Hepatic stellate cell (primary cell): ENCODE measurements at regions not wholly inside any gene's neighbourhood (a gene's known extent, or its start where the extent isn't known, plus 50 kb on each side); places are given as distances from the start of the nearest gene placed in this dataset.
"Not testable (repeated sequence)": the region's sequence is repeated elsewhere in the genome, so short reads cannot be mapped to it uniquely, and the experiment has no call there.

Experiments used
- DNase-seq: peaks from one replicate; pipeline ENCODE4 v3.0.0; 2011; ENCODE audit warnings: low spot score

DNA sequence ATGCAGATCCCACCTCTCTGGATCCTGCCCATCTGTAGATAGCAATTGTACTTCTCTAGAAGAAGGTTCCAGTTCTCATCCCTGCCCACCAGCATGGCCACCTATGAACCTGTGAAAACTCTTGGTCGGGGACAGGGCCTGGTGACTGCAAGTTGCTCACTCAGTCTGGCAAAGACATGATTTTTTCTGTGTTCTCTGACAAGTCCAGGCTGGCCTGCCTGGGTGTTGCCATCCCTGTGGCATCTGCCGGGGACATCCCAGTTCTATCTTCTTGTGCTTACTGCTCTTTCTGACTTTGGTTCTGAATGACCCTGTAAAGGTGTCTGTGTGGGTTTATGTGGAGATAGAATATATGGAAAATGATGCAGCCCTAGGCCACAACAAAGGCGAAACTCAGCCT, 545.8 kb downstream of the INSC start:
- no peak for DNase-seq

DNA sequence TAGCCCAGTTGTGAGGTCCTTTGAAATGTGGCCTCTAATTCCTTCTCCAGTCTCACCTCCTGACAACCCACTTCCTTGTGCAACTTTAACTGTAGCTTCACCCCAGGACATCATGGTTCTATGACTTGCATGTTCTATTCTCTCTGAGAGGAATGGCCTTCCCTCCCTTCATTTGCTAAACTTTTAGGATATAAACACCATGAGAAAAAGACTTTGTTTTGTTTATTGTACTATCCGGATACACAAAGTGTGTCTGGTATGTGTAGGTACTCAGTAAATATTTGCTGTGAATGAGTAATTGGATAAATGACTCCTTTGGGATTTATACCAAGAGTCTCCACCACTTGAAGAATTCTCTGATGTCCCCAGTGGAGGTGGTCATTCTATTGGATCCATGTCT, 547.6 kb downstream of the INSC start:
- DNase-seq = no peak

DNA sequence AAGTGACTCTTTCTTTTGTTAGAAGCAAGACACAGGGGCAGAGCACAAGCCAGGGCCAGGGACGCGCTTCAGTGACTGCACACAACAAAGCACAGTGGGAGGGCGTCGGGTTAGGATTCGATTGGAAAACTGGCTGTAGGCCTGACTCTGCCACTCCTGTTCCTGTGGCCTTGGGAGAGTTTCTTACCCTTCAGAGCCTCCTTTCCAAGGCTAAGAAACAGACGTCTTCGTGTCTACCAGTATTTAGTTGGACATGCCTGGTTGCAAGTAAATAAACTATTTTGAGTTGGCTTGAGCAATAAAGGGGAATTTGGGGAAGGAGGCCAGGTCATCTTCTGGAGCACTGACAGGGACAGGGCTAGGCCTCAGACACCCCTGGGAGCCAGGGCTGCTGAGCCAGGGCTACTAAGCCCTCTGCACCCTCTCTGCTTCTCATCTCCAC, 549.1 kb downstream of the INSC start:
- DNase-seq = no peak

DNA sequence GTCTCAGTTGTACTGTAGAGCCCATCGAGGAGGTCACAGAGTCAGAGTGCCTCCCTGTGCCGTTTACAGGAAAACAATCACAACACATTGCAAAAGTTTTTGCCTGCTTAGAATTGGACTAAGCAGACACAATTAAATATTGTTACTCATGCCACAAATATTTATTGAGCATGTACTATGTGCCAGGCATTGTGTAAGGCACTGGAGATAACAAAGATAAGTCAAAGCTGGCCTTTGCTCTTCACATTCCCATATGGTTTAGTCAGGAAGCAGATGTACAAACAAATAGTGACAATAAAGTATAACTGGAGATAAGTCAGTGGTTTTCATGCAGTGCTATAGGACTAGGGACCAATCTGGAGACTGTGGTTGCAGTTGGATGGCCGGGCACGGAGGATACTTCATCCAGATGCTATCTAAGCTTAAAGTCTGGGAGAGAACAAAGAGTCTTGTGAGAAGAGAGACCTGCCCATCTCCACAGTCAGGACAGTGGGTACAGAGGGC, 550.7 kb downstream of the INSC start:
- DNase-seq = no peak

DNA sequence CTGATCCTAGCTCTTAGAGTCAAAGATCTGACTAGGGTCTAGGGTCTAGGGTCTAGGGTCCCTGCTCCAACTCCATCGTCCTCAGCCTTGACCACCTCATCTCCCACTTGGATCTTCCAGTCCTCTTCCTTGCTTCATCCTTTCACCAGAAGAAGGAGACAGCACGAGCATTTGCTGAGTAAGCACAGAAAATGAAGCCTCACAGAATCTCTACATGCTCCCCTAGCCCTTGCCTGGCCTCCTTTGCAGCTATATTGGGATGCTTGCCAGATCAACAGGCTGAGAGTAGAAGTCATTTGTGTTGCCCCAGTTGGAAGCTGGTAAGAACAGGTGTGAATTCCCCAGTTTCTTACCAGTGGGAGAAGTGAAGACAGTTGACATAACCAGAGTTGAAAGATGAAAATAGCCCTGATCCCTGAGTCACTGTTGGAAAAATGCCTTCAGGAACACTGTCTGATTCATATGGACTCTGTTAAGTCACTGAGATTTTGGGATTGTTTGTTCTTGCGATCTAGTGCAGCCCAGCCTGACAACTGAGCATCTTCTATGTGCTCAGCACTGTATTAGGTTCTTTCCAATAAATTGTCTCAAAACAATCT, 552.5 kb downstream of the INSC start:
- no peak for DNase-seq

DNA sequence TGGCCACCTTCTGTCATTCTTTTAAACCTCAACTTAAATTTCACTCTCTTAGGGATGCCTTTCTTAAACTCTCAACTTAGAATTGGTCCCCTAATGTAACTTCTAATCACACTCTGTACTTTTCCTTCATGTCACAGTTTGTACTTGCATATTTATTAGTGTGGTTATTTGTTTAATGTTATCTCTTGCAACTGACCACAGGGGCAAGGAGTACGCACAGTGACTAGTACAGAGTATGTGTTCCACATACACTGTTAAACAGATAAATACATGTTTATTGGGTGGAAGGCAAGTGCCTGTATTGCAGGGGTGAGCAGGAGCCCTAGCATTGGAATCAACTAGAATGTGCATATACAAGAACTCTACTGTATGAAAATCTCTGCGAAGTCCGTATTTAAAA, 554.0 kb downstream of the INSC start:
- no peak for DNase-seq

DNA sequence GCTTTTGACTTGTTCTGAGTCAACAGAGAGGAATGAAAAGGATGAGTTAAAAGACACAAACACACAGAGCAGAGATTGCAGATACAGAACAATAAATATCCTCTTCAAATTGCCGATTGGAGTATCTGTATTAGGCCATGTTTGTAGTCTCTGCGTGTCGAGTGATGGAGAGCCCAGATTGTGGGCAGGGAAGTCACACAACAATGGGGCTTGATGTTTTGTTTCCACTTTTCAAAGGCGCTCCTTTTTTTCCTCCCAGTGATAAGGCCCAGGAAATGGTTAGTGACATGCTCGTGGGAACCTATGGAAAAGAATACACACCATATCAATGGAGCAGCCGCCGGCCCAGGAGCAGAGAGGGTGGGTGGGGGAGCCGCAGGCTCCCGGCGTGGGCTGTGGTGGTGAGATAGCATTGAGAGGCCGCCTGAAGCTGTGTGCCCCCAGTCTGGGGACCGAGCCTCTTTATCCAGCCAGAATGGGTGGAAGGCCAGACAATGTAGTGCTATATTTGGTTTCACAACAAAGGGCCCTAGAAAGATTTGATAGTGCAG, 555.9 kb downstream of the INSC start:
- no peak for DNase-seq

DNA sequence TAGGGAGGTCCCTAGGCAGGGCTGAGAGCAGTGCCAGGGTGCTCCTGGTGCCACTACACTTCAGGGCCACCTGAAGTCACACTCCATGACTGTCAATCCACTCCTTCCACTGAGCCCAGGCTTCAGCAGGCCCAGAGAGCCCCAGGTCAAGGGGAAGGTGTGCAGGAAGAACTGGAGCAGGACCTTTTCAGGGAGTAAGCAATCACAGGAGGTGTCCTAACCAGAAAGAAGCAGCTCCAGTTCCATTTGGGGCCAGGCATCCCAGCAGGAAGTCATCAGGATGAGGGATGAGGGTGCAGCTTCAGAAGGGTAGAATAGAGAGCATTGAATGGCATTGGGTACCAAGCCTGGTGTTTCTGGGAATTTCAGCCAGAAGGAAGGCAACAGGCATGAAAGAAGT, 556.5 kb downstream of the INSC start:
- DNase-seq = no peak

DNA sequence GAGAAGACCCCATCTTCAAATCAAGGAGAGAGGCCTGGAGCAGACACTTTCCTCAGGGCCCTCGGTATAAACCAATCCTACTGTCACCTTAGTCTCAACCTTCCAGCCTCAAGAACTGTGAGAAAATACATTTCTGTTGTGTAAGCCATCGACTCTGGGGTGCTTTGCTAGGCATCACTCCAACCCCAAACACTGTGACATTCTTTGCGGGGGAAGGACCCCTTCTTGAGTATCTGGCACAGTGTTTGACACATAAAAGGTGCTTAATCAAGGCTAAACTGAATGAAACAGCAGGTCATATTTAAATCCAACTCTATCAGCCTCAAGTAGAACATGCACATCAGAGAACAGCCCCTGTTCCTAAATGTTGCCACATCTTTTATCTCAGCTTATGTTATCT, 558.1 kb downstream of the INSC start:
- no peak for DNase-seq

DNA sequence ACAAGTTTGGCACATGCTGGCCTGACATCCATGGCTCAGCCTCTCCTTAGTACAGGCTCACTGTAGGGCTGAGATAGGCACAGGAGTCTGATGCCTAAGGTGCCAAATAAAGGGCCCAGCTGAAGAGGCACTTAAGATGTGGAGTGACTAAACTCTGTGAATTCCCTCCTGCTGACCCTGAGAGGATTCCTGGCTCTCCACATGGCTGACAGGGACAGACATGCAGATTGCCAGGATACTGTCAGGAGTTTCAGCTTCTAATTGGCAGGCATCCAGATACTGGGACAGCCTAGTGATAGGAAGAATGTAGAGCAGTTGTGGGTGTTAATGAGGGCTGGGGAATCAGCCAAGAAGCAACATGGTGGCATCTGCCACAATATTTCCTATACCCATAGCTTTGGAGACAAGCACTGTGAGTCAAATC, 558.7 kb downstream of the INSC start:
- DNase-seq = no peak

DNA sequence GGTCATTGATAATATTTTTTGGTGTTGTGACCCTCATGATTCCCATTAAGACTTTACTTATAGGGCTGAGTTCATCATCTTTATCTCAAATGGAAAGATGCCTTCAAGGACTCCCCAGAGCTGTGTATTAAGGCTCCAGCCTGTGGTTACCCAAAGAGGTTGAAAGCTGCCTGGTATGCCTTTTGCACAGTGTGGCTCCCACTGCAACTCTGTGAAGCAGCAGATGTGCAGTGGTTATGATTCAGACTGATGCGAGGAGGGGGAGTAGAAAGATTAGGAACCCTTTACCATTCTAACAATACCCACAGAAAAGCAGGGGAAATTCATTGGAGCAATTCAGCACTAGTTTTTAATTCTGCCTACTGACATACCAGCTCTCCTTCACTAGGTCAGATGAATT, 560.0 kb downstream of the INSC start:
- no peak for DNase-seq

DNA sequence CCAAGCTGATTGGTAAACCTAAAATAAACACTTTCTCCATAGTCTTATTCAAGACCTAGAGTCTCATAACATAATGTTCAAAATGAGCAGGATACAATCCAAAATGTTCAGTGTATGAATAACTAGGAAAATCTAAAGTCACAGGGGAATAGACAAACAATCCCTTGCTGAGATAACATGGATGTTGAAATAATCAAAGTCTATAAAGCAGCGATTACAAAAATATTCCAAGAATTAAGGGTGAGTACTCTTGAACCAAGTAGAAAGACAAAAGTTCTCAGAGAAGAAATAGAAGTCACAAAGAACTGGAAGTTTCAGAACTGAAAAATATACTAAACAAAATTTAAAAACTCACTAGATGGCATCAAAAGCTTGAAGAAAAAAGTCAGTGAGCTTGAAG, 561.0 kb downstream of the INSC start:
- DNase-seq = no peak

DNA sequence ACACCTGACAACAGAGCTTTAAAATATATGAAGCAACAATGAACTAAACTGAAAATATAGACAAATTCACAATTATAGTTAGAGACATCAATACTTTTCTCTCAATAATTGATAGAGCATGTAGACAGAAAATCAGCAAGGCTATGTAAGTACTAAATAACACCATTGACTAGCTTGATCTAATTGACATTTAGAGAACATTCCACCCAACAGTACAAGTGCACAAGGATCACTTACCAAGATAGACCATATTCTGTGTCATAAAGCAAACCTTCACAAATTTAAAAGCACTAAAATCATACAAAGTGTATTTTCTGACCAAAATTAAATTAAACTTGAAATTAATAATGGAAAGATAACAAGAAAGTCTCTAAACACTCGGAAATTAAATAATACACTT, 562.5 kb downstream of the INSC start:
- no peak for DNase-seq

DNA sequence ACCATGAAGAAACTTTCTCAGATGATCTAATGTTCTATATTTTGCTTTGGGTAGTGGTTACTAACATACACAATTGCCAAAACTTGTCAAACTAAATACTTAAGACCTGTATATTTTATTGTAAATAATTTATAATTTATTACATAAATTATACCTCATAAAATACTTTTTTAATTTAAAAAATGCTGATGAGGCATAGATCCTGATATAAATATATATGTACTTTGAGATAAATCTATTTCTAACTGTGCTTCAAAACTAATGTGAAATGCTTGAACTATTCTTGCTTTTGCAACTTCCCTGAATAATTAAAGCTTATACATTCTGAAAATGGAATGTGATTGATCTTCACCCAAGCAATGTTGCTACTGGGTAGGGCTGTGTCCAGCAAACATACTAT, 568.8 kb downstream of the INSC start:
- no peak for DNase-seq

DNA sequence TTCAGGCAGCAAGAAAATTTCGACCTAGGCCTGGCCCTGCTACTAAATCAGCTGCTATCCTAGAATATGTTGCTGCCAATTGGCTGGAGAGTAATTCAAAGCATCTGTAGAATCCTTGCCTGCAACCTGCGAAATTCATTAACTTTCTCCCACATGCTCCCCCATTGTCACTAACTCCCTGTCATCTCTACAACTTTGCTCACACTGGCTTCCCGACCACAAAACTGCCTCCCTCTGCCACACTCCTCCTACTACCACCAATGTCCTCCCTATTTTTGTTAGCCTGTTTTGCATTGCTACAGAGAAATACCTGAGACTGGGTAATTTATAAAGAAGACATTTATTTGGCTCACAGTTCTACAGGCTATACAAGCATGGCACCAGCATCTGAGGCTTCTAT, 570.6 kb downstream of the INSC start:
- no peak for DNase-seq

DNA sequence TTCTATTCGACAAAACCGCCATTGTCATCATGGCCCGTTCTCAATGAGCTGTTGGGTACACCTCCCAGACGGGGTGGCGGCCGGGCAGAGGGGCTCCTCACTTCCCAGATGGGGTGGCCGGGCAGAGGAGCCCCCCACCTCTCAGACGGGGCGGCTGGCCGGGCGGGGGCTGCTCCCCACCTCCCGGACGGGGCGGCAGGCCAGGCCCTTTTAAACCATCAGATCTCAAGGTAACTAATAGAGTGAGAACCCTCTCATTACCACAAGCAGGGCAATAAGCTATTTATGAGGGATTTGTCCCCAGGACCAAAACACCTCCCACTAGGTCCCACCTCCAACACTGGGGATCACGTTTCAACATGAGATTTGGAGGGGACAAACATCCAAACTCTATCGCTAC, 571.5 kb downstream of the INSC start:
- DNase-seq = not testable (repeated sequence)

DNA sequence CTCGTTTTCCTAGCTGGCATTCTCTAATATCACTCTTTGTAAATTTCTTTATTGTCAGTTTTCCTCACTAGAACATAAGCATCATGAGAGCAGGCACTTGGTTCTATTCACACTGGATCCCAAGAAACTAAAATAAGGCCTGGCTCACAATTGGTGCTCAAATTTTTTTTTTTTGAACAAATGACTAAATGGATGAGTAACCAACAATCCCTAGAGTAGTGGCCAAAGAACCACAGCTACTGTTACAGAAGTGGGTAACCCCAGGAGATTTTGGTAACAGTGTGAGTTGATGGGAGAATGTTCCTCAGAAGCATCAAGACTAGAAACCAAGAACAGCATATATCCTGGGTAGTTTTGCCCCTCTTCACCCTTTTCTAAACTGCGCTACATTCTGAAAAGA, 572.6 kb downstream of the INSC start:
- no peak for DNase-seq

DNA sequence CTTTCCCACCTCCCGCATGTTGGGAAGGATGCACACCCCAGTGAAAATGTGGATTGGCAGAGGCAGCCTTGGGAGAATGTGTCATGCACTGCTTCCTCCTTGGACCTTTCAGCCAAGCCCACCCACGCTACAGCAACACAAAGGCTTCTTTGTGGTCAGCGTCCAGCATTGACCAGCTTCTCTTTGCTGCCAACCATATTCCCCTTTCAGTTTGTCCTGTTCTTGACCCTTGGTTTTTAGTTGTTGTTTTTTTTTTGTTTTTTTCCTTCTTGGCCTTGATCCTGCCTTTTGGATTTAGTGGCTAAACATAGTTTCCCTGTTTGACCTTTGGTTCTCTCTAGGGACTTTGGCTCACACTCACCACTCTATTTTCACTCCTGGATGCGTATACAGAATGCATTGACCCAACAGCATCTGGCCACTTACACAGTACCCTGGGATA, 573.6 kb downstream of the INSC start:
- no peak for DNase-seq

DNA sequence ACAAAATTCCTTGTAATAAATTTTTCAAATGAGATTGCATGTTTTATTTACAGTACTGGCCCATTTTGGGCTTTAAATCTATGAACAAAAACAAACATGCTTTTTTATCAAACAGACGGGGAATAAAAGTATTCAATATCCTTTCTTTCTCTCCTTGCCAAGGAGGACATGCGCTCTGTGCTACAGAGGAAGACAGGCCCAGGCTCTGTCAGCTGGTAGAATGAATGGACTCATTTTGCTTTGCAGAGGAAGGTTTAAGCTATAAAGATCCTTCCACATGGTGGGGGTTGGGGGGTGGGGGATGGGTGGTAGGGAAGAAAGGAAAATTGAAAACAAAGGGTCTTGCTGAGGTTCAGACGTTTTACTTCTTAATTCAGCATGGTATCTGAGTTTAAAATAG, 575.6 kb downstream of the INSC start:
- DNase-seq = no peak

DNA sequence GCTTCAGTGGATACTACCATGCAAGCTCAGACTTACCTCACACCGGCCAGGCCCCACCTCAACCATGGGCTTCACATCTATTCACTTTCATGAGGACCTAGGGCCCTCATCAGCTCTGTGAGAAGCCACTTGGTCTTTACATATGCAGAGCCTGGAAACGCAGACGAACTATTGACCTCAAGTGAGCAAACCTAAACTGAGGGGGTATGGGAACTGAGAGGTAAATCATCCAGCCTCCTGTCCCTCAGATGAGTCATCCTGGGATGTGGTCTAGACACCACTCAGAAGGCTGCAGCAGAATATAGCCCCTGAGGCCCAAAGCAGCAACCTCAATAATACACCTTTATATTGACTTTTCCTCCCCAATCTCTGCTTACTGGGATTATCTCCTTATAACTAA, 578.0 kb downstream of the INSC start:
- DNase-seq = no peak

DNA sequence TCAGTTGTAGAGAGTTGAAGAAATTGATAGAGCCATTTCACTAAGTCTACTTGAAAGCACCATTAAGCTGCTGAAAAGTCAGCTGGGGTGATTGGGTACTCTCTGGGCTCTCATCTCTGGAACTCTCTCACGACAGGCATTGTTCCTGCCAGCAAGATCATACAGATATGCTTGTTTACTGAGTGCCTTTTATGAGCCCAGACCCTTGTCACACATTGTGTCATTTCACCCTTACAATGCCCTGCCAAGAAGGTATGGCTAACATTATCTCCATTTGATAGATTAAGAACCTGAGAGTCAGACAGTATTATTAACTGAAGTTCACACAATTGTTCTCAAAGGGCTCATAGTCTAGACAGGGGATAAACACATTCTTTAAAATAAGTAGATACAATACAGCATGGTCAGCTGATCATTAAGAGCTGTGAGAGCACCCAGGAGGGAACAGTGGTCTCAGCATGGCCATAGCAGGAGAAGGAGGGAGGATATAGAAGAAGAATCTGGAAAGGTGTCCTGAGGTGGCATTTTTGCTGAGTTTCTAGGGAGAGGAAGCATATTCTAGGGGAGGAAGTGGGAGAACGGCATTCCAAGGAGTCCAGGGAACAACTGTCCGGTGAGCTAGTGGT, 580.5 kb downstream of the INSC start:
- no peak for DNase-seq

DNA sequence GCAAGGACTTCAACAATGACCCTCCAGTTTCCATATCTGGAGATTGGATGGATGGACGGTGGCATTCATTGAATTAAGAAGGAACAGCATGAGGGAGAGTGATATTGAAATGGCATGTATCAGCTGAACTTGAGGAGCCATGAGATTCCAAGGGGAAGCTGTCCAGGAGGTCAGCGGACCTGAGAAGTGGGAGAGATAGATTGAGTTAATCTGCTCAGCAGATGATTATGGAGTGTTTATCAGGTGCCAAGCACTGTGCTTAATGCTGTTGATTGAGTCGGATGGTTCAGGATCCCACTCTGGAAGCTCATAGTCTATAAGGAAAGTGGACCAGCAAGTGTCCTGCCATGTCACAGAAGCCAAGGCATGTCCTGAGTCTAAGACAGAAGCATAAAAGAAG, 581.3 kb downstream of the INSC start:
- DNase-seq = no peak

DNA sequence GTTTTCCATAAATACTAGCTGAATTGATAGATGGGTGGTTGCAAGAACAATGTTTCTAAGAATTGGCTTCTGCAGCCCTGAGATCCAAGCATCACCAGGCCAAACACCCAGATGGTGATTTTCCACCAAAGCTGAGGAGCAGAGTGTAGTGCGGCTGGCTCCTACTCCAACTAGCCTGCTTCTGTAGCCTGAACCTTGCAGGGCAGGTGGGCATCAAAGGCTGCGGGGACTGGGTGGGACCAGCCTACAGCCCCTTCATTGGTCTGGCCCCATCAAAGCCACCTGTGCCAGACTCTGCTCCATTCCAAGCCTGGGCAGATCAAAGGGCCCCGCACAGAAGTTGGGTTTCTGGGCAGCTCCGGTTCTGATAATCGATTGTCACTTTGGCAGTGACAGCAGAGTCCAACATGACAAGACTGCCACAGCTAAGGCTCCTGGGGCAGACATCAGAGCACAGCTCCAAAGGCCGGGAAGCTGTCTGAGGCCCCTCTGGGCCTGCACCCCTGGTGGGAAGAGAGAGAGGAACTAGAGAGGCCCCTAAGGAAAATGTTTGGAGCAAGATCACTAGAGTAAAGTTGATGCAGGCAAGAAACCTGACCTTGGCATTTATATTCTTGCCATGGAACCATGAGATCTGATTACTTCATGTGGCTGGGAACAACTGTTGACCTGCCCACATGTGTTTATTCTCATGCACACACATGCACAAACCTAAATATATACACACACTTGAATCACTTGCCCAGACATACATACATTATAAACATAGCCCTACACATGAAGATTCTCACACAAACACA, 582.9 kb downstream of the INSC start:
- no peak for DNase-seq
